Daoy (cell line): ENCODE measurements at regions not wholly inside any gene's neighbourhood (a gene's known extent, or its start where the extent isn't known, plus 50 kb on each side); places are given as distances from the start of the nearest gene placed in this dataset.
"Not testable (repeated sequence)": the region's sequence is repeated elsewhere in the genome, so short reads cannot be mapped to it uniquely, and the experiment has no call there.

Experiments used
- DNase-seq: peaks from one replicate; pipeline ENCODE4 v3.0.0-alpha.2; 2015; ENCODE audit warnings: low read depth

GRCh38 chr5:100026606-100027005 lies 508.6 kb upstream of the FAM174A start:
- no peak for DNase-seq

DNA sequence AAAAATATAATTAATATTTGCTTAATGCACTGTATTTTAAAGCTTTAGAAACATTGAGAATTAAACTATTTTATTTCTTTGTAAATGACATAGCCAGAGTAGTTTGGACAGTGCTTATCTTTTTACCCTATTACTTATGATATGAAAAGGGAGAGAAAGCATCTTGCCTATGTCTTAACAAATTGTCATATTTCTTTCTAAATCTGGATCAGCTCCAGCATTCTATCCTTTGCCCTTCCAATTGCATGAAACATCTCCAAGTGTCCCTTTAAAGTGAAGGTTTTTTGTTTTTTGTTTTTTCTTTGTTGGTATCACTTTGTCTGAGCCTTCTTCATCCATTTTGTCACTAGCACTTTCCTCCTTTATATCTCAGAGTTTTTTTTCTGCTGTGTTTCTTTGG lies 511.6 kb upstream of the FAM174A start:
- no peak for DNase-seq

GRCh38 chr5:100017520-100018262 lies 517.5 kb upstream of the FAM174A start:
- DNase-seq, result no peak

GRCh38 chr5:100013305-100013704 lies 521.9 kb upstream of the FAM174A start:
- not testable (repeated sequence) for DNase-seq

DNA sequence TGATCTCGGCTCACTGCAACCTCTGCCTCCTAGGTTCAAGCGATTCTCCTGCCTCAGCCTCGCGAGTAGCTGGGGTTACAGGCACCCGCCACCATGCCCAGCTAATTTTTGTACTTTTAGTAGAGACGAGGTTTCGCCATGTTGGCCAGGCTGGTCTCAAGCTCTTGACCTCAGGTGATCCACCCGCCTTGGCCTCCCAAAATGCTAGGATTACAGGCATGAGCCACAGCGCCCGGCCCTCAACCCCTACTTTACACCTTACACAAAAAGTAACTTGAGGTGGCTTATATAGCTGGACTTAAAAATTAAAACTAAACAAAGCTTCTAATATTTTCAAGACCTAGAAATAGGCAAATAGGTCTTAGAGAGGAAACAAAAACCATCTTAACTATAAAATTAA lies 524.0 kb upstream of the FAM174A start:
- not testable (repeated sequence) for DNase-seq

DNA sequence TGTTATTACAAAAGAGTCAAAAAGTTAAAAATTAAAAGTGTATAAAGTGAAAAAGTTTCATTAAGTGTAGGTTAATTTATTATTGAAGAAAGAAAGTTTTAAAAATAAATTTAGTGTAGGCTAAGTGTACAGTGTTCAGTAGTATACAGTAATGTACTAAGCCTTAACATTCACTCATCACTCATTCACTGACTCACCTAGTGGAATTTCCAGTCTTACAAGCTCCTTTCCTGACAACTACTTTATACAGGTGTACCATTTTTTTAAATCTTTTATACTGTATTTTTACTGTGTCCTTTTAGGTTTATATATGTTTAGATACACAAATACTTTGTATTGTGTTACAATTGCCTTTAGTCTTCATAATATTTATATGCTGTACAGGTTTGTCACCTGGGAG lies 530.2 kb upstream of the FAM174A start:
- no peak for DNase-seq

DNA sequence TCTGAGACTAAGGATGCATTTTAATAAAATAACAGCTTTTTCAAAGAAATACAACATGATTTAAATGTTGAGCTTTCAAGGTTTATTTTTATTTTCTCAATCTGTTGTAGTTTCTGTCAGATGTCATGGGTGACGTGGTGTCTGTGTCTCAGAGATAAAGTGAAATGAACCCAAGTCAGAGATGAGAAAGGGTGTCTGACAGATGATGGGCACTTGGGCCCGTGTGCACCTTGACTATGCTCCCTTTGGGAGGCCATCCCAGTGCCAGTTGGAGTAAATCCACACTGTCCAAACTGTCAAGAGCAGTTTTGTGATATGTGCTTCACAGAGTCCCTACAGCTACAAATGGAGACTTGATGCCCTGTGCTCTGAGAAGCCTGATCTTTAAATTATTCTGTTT lies 536.9 kb upstream of the FAM174A start:
- no peak for DNase-seq

GRCh38 chr5:99995407-99995806 lies 539.8 kb upstream of the FAM174A start:
- no peak for DNase-seq

- DNase-seq, result no peak
These were observed 561.4 kb upstream of the FAM174A start for GRCh38 chr5:99973779-99974178.

DNA sequence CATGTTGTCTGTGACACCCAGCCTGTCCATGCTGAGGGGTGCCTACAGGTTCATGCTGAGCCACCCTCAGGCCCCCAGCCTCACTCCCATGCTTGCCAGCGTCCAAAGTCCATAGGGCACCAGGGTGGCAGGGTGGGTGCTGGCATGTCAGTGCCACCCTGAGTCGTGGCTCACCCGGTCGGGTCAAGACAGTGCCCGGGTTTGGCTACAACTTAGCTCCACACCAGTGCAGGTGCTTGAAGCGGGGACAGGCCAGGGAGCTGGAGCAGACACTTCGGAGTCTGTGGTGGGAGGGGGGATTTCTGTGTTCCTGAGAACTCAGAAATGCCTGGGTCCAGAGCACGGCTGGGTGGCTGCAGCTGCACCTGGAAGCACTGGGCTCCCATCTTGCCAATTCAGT lies 579.2 kb upstream of the FAM174A start:
- no peak for DNase-seq

GRCh38 chr5:99955006-99955405 lies 580.2 kb upstream of the FAM174A start:
- no peak for DNase-seq

DNA sequence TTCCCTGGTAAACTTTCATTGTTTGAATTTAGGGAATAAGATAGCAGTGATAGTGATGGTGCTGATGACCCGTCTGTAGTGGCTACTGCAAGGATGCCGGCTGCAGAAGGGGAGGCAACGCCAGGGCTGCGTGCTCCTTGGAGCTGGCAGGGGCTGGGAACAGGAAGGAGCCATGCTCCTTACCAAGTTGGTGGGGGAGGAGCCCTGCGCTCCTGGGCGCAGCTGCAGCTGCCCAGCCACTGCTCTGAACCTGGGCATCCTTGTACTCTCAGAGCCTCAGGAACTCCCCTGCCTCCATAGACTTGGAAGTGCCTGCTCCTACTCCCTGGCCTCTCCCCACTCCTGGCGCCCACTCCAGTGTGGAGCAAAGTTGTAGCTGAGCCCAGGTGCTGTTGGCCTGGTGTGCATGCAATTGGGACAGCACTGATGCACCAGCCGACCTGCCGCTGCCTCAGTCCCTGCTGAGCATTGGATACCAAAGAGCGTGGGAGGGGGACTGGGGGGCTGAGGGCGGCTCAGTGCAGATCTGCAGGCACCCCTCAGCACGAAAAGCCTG lies 585.1 kb upstream of the FAM174A start:
- DNase-seq, result no peak

GRCh38 chr5:99949361-99949760 lies 585.8 kb upstream of the FAM174A start:
- no peak for DNase-seq

DNA sequence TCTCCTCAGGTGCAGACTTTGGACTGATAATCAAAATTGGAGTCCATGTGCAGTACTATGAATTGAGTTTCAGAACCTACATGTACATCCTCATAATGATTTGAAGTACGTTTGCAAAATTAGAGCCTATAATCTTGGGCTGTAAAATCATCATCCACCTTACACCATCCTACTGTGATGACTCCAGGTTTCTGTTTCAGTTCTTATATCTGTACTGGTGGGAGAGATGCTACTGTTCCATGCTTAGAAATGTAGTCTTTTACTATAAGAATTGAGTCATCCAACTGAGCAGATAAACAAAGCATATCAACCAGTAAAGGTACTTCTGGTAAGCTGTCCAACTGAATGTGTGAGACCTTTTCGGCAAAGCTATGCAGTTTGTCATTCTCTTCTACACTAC lies 586.3 kb upstream of the FAM174A start:
- no peak for DNase-seq

- DNase-seq, result no peak
These were observed 589.4 kb upstream of the FAM174A start for GRCh38 chr5:99945478-99946442.

DNA sequence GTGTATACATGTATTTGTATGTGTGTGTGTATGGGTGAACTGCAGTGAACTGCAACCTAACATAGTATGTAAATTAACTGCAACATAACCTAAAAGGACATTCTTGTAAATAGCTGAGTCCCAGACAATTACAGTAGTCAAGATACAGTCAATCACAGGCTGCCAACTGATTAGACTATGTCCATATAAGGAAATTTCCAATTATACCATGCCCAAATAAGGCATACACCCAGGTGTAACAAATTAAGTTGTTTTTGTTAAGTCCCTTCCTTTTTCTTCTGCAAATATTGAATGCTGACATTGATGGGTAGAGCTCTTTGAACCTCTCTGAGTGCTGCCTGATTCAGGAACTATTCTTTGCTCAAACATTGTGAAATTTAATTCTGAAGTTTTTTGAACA lies 594.6 kb upstream of the FAM174A start:
- no peak for DNase-seq

GRCh38 chr5:99936911-99937310 lies 598.3 kb upstream of the FAM174A start:
- DNase-seq, result no peak

- DNase-seq, result no peak
These were observed 605.4 kb upstream of the FAM174A start for GRCh38 chr5:99929806-99930135.

GRCh38 chr5:99929067-99929805 lies 605.9 kb upstream of the FAM174A start:
- no peak for DNase-seq

- DNase-seq, result no peak
These were observed 606.7 kb upstream of the FAM174A start for GRCh38 chr5:99928490-99928889.

DNA sequence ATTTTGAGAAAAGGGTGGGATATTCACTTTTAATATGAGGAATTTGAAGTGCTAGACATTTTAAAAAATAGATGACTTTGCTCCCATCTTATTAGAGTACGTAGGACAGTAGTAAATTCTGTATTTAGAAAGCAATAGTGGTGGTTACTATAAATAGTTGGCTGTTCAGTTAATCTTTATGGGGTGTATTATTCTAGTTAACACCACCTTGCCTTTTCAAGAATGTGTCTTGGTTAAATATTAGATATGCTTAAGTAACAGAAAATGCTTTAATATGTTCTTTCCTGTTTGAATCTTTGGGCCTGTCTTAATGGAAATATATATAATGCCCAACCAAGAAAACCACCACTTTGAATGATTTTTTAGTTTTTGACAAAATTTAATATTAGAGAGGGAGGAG lies 608.7 kb upstream of the FAM174A start:
- DNase-seq, result no peak

DNA sequence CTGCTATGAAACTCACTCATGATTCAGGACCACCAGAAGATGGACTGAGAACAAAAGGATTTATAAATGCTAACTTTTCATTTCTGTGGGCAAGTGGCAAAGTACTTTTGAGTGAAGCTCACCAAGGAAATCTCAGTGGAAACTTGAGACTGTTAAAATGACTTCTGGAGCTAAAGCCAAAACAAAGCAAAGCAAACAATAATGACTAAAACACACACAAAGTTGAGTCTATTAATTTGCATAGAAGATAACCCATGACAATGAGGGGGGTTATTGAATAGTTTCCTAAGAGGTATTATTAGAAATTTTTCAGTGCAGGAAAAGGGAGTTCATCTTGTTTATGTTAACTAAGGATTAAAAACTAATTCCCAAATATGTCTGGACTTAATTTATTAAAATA lies 612.8 kb upstream of the FAM174A start:
- no peak for DNase-seq
